Muscle of arm (tissue), 1 donor: ENCODE measurements at regions not wholly inside any gene's neighbourhood (a gene's known extent, or its start where the extent isn't known, plus 50 kb on each side); places are given as distances from the start of the nearest gene placed in this dataset.
A peak's percentile ranks its signal among the peaks of the same experiment; 100 is the strongest.

Source experiments
- DNase-seq: peaks from one replicate; pipeline ENCODE4 v3.0.0-alpha.2; 2013

DNA sequence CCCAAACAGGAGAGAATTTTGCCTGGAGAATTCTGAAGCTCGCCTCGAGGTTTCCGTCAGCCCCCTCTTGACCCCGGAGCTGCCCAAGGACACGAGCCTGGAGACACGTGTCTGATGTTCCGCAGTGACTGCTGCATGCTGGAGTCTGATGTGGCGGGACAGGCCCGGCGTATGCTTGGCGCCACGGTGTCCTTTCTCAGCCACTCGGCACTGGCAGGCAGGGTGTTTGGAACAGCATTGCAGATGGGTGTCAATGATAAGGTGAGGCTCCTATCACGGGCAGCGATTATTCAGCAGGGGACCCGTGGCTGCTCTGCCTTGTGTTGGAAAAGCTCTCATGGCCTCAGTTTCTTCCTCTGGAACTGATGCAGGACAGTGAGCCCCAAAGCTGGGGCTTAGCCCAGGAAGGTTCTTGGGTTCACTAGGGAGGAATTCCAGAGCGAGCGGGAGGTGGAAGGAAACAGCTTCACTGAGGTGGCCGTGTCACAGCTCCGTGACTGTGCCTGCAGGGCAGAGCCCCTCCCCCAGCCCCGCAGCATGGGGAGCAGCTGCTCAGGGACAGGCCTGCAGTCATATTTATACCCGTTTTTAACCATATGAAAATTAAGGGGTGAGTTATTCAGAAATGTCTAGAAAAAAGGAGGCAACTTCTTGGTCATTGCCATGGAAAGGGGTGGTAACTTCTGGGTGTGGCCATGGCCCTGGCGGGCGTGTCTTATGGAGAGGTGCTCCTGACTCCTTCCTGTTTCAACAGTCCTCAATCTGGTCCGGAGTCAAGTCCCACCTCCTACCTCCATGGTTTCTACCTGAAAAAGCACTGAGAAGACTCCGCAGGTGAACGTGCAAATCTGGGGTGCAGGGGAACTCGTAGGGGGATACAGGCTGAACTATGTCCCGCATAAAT lies 123.4 kb downstream of the SIK1 start:
- DNase-seq, result no peak

DNA sequence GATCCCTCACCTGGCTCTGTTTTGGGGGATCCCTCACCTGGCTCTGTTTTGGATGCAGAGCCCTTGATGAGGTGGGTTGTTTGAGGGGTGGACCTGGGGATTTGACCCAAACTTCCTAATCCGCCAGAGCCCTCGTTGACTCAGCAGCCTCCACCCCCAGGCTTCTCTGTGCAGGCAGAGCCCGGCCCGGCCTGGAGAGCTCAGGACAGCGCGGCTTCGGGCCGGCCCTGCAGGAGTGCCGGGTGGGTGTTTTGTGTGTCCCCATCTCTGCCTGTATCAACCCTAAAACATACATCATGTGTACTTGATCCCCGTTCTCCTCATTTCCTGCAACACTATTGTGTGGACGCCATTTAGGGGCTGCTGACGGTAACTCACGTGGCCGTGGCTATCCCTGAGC lies 124.2 kb downstream of the SIK1 start:
- DNase-seq, result no peak

- no peak for DNase-seq
Measured at GRCh38 chr21:43302062-43302700, 124.8 kb downstream of the SIK1 start.

- DNase-seq, result no peak
Measured at GRCh38 chr21:43301409-43302061, 125.4 kb downstream of the SIK1 start.

- DNase-seq, result no peak
Measured at GRCh38 chr21:43300496-43301408, 126.2 kb downstream of the SIK1 start.

GRCh38 chr21:43299441-43300277 lies 127.3 kb downstream of the SIK1 start:
- DNase-seq, result no peak

GRCh38 chr21:43298546-43299440 lies 128.1 kb downstream of the SIK1 start:
- no peak for DNase-seq

DNA sequence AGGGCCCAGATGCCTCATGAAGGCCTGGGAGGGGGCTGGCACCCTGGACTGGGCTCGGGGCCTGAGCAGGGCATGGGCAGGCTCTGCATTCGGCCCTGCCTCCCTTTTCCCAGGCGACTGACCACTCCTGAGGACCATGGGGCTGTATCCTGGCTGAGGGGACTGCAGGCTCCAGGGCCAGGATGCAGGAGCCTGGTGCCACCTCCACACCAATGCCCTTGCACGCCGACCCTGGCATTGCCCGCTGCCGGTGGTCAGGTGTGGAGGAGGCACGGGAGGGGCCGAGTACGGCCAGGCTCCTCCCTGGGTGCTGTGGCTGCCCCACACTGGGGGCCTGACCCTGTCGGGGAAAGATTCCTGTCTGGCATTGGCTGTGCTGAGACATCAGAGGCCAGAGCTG lies 128.9 kb downstream of the SIK1 start:
- no peak for DNase-seq

- DNase-seq, result no peak
Measured at GRCh38 chr21:43297391-43297981, 128.7 kb downstream of the CRYAA start.

DNA sequence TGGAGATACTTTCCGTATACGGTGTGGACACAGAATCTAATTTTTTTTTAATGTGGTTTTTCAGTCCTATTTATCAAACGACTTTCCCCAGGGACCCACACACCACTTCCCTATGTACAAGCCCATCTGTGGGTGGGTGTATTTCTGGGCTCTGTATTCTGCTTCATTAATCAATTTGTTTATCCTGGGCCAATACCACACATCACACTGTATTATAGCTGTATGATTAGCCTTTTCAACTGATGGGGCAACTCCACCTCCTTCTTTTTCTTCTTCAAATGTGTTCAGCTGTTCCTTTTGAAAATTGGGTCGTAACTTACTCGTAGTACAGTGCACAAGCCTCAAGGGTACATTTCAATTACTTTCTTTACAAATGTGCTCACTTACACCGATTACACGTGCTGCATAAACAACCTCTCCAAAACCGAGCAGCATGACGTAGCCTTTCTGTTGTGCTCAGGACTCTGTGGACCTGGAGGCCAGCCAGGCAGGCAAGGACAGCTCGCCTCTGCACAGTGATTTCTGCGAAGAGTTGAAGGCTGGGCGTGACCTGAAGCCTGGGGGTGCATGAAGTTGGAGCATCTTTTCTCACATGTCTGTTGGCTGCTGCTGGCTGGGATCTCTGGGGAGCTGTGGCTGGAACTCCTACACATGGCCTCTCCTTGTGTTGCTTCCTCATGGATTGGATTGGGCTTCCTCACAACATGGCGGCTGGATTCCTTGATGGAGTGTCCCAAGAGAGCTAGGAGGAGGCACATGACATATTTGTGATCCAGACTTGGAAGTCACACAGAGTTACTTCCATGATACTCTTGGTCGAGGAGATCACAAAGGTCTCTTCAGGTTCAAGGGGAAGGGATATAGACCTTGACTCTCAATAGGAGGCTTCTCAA lies 126.5 kb downstream of the CRYAA start:
- DNase-seq, result no peak

GRCh38 chr21:43294194-43294902 lies 125.5 kb downstream of the CRYAA start:
- no peak for DNase-seq

GRCh38 chr21:43292866-43293142 lies 124.0 kb downstream of the CRYAA start:
- DNase-seq, result no peak

DNA sequence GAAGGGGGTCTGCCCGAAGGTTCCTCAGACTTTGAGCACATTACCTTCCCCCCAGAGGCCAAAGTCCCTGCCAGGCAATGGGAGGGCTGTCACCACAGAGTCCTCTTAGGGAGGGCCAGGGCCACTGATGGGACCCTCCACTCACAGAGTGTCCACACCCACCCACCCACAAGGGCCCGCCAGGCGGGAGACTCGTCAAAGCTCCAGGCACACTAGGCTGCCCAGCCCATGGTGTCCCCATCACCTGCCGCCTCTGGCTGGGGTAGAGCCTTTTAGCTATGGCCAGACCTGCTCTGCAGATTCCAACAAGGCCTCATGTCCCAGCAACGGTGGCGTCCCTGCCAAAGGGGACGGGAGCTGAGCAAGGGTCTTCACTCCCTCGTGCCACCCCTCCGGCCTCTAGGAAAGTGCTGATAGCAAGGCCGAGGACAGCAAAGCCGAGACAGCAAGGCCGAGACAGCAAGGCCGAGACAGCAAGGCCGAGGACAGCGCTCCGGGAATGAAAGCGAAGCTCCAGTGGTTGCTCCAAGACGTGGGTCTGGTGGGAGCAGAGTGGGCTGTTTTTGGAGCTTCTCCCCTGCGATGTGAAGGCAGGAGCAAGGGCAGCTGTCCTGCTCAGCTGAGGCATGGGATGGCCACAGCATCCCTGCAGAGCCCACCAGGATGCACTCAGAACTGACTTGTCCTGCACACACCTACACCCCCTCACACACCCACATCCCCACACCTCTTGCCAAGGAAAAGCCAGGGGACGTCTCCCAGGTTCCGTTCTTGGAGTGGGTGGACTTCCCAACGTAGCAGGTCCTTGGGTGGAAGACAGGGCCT lies 123.4 kb downstream of the CRYAA start:
- DNase-seq, result no peak

- DNase-seq, result no peak
Measured at GRCh38 chr21:43291347-43291950, 122.6 kb downstream of the CRYAA start.

DNA sequence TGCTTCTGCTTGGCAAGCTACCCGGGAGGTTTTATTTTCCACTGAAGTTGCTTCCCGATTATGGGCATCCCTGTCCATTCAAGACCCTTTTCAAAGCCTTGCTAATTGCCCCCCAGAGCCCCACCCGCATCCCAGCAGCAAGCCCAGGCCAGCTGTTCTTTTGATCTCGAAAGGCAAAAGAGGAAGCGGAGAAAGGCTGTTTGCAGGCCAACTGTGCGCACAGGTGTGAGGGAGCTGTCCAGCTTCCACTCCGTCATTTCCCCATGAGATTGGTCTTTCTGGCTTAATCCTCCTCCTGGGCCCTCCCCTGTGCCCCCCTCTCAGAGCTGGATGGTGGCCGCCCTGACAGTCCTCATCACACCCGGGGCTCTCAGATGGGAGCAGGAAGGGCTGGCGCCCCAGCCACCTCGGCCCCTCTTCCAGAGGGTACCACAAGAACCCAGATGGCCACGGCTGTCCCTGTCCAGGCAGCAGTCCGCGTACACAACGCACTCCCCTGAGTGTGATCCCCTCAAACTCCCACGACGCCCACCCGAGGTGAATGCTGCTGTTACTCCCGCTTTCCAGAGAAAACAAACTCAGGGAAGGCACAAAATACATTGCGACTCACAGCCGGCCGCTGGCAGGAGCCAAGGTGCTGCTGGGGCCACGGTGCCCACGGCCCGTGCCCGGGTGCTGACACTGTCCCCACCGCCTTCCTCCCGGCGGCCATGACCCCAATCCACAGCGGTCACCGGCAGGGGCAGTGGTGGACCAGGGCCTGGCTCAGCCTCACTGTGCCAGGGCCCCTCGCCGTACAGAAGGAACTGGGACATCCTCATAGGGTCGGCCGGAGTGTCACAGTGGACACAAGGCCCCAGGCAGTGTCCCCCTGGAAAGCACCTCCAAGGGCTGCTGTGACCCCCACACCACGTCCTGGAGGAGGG lies 121.9 kb downstream of the CRYAA start:
- peak; percentile 42 for DNase-seq
